HS-27A (cell line): ENCODE measurements at regions not wholly inside any gene's neighbourhood (a gene's known extent, or its start where the extent isn't known, plus 50 kb on each side); places are given as distances from the start of the nearest gene placed in this dataset.

Experiments
- DNase-seq: peaks from one replicate; pipeline ENCODE4 v3.0.0-alpha.2; 2012; ENCODE audit warnings: low read depth, missing footprints

DNA sequence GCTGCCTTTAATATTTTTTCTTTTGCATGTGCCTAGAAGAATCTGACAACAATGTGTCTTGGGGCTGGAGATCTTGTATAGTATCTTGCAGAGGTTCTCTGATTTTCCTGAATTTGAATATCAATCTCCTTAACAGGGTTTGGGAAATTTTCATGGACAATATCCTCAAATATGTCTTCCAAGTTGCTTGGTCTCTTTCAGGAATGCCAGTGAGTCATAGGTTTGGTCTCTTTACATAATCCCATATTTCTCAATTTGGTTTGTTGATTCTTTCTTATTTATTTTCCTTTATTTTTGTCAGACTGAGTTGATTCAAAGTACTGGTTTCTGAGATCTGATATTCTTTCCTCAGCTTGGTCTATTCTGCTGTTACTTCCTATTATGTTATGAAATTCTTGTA is 208.7 kb upstream of the GLI3 start:
- DNase-seq, result no peak

DNA sequence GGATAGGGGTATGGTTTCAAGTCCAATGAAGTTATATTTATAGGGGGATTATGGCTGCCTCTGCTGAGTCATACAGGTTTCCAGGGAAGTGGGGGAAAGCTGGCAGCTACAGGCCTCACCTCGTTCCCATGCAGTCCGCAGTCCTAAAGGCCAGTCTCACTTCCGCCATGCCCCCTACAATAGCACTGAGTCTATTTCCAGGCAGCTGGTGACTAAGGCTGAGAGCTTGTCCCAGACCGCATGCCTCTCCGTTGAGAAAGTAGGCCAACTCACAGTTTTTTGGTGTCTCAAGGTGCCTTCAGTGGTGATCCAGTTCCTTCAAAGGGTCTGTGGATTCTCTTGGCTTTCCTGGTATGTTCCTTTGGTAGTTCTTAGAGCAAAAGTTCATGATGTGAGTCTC is 203.9 kb upstream of the GLI3 start:
- no peak for DNase-seq

- no peak for DNase-seq
These were observed 195.6 kb upstream of the GLI3 start for GRCh38 chr7:42432644-42433043.

DNA sequence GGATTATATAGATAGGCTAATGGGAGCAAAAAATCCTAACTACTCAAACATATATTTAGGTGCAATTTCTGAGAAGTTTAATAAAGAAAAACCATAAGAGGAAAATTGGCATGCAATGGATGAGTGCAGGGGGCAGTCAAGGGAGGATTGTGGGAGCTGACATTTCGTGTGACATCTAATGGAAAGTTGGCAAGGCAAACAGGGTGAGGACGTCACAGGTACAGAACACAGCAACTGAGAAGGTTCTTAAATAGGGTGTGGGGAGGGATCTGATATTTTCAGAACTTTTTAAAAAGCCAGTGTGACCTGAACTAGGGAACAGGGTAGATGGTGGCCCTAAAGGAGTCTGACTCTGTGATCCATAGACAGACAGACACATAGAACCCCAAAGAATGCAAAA is 194.9 kb upstream of the GLI3 start:
- DNase-seq, result no peak

DNA sequence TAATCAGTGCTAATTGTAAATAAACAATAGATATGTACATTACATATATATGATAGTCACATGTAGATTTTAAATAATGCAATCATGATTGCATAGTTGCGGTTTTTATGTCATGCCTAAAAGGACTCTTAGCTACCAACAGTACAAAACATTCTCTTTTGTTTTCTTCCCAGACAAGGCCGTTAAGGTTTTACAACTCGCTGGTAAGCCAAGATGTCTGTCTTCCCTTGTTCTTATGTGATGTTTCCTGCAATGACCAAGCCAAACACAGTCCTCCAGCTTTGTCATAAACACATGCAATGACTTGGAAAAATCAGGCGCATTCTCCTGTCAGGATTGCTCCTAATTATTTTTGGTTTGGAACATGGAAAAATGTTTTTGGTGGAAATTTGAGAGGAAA is 192.3 kb upstream of the GLI3 start:
- no peak for DNase-seq

DNA sequence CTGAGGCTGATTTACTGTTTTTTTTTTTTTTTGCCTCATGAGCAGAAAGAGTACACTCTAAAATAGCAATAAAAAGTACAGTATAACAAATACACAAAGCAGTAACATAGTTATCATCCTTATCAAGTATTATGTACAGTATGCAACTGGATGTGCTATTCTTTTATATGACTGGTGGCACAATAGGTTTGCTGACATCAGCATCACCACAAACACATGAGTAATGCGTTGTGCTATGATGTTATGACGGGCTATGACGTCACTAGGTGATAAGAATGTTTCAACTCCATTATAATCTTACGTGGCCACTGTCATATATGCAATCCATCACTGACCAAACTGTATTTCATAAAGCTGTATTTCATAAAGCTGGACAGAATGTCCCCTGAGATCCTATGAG is 189.2 kb upstream of the GLI3 start:
- DNase-seq, result no peak

DNA sequence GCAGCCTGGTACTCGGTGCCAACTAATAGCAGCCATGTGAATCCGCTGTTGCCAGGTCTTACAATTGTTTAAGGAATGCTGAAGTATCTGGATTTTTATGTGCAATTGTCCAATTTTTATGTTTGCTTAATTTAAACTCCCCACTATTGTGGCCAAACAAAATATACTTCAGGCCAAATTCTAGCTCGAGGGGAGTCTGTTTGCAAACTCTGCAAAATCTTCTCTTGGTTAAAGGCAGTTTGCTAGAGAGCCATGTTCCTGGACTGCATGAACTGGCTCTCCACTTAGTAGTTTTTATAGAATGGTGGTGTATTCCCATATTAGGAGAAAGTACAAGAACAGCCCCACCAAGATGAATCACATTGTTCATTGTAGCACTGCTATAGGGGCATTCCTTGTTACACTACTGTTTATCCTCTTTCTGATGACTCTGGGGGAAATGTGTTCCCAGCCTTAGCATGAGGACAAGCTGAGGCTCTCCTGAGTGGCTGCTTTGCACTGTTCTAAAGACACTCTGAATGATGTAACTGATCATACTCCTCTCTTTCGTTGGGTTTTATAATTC is 178.0 kb upstream of the GLI3 start:
- no peak for DNase-seq

DNA sequence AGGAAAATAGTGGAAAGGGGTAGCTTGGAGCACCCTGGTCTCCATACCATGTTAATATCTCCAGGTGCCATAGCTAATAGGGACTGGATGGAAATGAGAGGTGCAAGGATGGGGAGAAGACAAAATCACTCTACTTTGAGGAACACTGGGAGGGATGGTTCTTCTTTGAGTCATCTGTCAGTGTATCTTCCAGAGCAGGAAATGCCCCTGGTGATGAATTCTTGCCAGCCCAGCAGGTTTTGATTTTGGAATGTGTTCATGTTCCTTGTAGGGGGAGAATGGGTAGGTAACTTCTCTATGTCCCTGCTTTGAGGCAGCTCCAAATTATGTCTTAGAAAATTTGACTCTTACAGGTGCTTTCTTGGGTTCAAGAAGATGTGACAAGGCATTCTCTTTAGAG is 177.0 kb upstream of the GLI3 start:
- no peak for DNase-seq

- no peak for DNase-seq
These were observed 172.3 kb upstream of the GLI3 start for GRCh38 chr7:42409296-42409695.

GRCh38 chr7:42407833-42408232 is 170.8 kb upstream of the GLI3 start:
- no peak for DNase-seq

DNA sequence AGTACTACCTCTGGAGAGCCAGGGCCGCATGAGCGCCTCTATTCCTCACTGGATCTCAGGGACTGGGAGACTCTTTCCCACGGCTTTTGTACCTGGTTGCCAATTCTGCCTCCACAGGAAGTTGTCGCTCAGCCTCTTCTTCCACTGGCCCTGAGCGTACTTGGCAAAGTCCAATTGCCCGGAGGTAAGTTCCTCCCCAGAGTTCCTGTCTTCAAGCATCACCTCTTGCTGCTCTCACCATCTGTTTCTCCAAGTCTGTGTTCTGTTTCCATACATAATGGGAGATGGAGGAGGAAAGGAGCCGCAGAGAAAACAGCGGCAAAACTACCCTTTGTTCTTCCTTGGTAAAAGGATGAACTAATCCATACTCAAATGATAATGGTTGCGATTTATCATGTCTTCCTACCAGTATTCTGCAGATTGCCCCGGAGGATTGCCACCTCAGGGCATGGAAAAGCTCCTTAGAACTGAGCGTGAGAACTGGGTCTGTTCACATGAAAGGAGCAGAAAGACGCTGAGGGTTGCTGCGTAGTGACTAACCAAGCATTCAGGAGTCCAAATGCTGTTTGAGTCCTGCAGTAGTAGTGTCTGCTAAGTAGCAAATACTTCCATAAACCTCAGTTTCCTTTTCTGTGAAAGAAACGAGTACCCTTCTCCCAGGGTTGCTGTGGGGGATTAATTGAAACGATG is 170.2 kb upstream of the GLI3 start:
- DNase-seq, result no peak

GRCh38 chr7:42406358-42406757 is 169.3 kb upstream of the GLI3 start:
- no peak for DNase-seq

DNA sequence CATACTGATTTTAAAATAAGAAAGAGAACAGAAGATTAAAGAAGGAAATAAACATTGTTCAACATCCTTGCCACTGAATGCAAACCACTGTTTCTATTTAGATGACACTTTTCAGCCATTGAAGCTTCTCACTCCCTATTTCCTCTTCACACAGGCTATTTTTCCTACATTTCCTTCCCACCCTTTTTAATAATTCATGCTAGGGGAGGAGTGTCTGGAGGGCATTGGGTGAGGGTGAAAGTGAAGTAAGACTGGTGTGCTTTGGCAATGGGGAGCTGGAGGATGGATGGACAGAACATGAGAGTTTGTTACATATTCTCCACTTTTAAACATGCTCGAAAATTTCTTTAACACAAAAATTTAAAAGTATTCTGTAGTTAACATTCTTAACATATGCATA is 168.8 kb upstream of the GLI3 start:
- no peak for DNase-seq

GRCh38 chr7:42403831-42404230 is 166.8 kb upstream of the GLI3 start:
- no peak for DNase-seq

DNA sequence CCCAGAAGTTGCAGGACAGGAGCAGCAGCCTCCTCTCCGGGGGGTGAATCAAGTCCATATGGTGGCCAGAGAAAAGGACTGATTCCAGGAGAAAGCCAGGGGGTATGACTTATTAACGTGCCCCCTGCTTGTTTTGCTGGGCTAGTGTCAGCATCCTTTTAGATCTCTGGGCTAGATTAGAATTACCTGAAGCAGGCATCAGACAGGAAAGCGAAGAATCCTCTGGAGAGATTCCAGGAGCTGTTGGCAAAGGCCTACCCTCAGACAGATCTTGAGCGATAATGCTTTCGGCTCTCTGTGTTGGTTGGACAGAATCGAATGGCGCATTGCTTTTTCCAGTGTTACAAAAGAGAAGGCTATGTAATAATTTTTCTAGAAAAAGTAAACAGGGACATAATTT is 164.0 kb upstream of the GLI3 start:
- no peak for DNase-seq

DNA sequence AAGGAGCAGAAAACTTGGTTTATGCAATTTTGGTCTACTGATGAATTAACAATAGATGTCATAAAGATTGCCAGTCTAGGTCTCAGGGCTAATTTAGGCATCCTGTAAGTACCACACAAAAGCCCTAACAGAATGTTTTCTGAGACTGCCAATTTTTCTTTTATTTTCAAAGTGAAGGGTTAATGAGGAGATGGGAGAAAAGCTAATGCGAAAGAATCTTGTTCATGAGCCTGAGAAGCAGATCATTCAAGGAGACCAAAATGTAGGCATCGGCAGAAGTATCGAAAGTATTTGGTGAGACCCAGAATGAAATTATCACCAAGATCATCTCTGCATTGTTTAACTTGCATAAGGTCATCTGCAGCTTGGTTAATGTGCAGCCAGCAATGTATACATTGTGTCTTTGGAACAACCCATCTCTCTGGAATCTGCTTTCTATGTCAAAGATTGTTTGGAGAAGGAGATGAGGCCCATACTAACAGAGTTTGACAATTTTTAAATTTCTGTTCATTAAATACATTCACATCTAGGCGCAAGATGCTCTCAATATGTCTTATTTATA is 163.3 kb upstream of the GLI3 start:
- no peak for DNase-seq

DNA sequence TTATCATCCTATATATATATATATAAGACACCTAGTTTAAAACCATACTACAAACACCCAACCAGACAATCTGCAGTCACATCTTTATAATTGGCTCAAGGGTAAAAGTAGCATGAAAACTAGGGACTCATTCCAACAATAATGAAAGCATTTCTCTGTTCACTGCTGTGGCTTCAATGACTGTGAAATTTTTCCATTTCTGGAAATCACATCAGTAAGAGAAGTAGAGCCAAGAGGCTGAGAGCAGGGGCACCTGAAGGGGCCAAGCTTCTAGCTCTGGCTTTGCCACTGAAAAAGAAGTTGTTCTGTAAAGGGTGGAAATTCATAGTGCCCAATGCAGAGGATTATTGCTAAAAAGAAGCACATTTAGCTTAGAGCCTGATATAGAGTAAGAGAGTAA is 158.6 kb upstream of the GLI3 start:
- DNase-seq, result no peak

DNA sequence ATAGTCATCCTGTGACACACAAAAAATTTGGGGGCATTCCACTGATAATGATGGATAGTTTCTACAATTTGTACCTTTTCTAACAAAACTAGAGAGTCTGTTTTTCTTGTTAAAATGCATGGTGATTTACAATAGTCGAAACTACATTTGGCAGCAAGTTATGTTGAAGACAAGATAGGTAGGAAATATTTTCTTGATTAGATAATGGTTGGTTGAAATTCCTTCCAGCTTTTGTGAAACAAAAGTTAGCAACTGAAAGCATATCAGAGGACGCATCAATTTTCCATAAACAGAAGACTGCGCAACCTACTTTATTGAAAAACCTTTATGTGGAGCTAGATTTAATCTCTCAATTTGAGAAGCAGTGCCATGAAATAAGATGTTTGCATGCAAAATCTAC is 155.8 kb upstream of the GLI3 start:
- no peak for DNase-seq

GRCh38 chr7:42389697-42390096 is 152.7 kb upstream of the GLI3 start:
- DNase-seq, result no peak

DNA sequence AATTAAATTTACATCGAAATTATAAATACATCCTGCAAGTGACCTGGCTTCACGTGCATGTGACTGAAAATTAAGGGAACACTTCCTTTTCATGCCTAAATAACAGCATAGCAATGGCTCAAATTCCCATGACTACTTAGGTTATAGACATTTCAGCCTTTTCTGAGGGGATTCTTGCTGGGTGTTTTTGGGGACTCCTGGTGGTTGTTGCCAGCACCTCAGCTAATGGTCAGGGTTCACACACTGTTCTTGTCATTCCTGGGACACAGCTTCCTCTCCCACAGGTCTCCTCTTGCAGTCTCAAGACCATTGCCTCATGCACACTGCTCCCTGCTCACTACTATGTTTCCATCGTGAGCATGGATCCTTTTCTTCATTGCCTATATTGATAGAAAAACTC is 148.9 kb upstream of the GLI3 start:
- DNase-seq, result no peak

DNA sequence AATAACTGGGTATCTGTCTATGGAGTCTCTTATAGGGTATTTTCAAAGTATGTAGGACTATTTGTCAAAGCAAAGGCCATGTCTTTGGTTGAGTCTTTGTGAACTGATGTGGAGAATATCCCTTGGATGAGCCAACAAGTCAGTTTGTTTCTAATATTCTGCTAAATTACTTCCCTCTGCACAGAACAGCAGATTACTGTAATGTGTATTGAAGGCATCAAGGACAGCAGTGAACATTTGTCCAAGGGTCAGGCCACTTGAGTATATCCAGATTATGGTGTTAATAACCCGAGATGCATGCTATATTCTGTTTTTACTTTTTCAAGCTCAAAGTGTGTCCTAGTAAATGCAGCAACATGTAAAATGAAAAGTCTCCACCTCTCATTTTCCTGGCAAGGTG is 144.2 kb upstream of the GLI3 start:
- DNase-seq, result no peak

DNA sequence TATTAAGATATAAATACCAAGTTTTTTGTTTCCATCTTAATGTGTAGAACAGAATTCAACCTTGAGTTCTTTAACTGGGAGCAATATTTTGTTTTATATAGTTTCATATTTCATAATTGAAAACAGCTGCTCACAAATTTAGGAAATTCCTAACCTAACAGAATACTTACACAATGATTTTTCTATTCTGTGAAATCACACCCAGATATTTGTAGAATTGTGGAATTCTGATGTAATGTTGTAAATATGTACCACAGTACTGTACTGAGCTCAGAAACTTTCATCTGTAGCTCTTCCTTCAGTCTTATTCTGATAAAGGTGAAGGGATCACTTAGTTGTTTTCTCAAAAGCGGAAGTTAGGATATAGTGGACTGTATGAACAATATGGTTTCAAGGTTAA is 143.4 kb upstream of the GLI3 start:
- DNase-seq, result no peak

DNA sequence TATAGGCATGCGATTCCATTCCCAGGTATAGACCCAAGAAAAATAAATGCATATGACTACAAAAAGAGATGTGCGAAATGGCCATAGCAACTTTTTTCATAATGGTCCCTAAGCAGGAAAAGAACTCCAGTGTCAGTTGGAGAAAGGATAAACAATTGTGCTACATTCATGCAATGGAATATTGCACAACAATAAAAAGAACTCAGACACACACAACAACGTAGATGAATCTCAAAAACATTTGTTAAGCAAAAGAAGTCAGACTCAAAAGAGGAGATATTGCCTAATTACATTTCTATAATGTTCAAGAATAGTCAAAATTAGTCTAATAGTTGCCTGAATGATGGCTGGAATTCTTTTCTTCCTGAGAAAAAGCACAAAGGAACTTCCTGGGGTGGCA is 141.1 kb upstream of the GLI3 start:
- no peak for DNase-seq

DNA sequence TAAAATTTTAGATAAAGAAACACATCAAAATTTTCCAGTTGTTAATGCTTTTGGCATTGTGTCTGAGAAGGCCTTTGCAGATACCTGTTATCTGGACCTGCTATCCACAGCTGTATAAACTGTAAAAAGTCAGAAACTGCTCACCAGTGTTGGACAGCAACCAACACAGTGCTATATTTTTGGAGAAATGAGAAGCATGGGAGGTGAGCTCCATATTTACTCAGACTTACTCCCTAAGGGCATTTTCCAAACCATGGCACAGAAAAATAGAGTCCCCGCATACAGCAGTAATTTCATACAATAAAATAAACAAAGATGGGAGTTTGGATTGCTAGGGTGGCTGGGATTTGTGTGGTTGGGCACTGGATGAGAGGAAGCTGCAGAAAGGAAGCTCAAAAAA is 136.3 kb upstream of the GLI3 start:
- DNase-seq, result no peak
